Osteocyte (in vitro differentiated cells): ENCODE measurements at regions not wholly inside any gene's neighbourhood (a gene's known extent, or its start where the extent isn't known, plus 50 kb on each side); places are given as distances from the start of the nearest gene placed in this dataset.
A peak's percentile ranks its signal among the peaks of the same experiment; 100 is the strongest.
"Not testable (repeated sequence)": the region's sequence is repeated elsewhere in the genome, so short reads cannot be mapped to it uniquely, and the experiment has no call there.

Source experiments
- DNase-seq: peaks from one replicate; pipeline ENCODE4 v3.0.0; 2021; ENCODE audit warnings: mixed read lengths; ENCODE audit not compliant: unreplicated experiment; ENCODE audit errors: extremely low spot score
- H3K27ac Mint-ChIP-seq: one replicate; pipeline ENCODE4 v1.8.0; 2021; ENCODE audit warnings: mild to moderate bottlenecking, mixed read lengths; ENCODE audit not compliant: unreplicated experiment
- H3K27me3 Mint-ChIP-seq: one replicate; pipeline ENCODE4 v1.8.0; 2021; ENCODE audit warnings: mixed read lengths; ENCODE audit not compliant: unreplicated experiment
- H3K36me3 Mint-ChIP-seq: one replicate; pipeline ENCODE4 v1.8.0; 2021; ENCODE audit warnings: mixed read lengths; ENCODE audit not compliant: unreplicated experiment
- H3K4me1 Mint-ChIP-seq: one replicate; pipeline ENCODE4 v1.8.0; 2021; ENCODE audit warnings: mixed read lengths; ENCODE audit not compliant: unreplicated experiment
- H3K4me3 Mint-ChIP-seq: one replicate; pipeline ENCODE4 v1.8.0; 2021; ENCODE audit warnings: mild to moderate bottlenecking, moderate library complexity, mixed read lengths; ENCODE audit not compliant: unreplicated experiment
- H3K9me3 Mint-ChIP-seq: one replicate; pipeline ENCODE4 v1.8.0; 2021; ENCODE audit warnings: mixed read lengths; ENCODE audit not compliant: unreplicated experiment
- TF ChIP-seq, protein P1 (sequence below): fragments of 200-600 bp; sonication (generic); IDR thresholded peaks from 2 replicates; pipeline ENCODE4 v1.5.0; 2021; ENCODE audit warnings: antibody characterized with exemption, mild to moderate bottlenecking, moderate library complexity

DNA sequence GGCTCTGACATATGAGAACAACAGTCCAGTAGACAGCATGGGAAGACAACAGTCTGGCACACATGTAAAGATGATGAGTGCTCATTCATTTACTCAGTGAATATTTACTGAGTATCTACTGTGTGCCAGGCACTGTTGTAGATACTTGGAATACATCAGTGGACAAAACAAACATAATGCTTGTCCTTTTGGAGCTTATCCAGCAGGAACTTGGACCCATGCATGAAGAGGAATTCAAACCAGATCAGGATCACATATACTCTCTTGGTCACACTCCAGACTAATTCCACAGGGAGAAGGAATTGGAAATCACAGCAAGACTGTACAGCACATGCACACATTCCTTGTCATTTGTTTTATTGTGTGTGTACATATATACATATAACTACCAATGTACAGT lies 217.6 kb upstream of the TTC29 start:
- no peaks in the 10 kb centered on the region for H3K9me3 Mint-ChIP-seq
- no peak for DNase-seq
- H3K27ac Mint-ChIP-seq = no peak overlapping the region
- no peaks in the 10 kb centered on the region for H3K27me3 Mint-ChIP-seq
- H3K4me1 Mint-ChIP-seq = peaks cover 43% of the 10 kb centered on the region
- no peaks in the 10 kb centered on the region for H3K36me3 Mint-ChIP-seq
- TF ChIP-seq, protein P1, sequence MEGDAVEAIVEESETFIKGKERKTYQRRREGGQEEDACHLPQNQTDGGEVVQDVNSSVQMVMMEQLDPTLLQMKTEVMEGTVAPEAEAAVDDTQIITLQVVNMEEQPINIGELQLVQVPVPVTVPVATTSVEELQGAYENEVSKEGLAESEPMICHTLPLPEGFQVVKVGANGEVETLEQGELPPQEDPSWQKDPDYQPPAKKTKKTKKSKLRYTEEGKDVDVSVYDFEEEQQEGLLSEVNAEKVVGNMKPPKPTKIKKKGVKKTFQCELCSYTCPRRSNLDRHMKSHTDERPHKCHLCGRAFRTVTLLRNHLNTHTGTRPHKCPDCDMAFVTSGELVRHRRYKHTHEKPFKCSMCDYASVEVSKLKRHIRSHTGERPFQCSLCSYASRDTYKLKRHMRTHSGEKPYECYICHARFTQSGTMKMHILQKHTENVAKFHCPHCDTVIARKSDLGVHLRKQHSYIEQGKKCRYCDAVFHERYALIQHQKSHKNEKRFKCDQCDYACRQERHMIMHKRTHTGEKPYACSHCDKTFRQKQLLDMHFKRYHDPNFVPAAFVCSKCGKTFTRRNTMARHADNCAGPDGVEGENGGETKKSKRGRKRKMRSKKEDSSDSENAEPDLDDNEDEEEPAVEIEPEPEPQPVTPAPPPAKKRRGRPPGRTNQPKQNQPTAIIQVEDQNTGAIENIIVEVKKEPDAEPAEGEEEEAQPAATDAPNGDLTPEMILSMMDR = no peak
- no peak overlapping the region for H3K4me3 Mint-ChIP-seq

DNA sequence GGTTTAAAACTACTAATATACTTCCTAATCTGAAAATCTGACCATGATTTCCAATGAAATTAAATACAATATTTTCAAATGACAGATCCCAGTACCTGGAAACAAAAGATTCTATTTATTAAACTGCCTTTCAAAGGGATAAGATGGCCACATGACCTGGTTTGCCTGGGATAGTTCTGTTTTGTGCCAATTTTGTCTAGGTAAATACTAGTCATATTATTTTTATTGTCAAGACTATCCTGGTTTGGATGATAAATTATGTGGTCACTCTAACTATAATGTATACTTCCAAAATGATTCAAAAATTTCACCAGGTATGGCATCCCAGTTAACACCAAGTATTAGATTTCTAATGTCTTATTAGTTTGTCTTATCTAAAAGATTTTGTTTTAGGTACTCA lies 222.5 kb upstream of the TTC29 start:
- H3K4me3 Mint-ChIP-seq, H3K27me3 Mint-ChIP-seq, DNase-seq, H3K9me3 Mint-ChIP-seq, H3K36me3 Mint-ChIP-seq, H3K27ac Mint-ChIP-seq: not testable (repeated sequence)
- peaks cover 26% of the 10 kb centered on the region for H3K4me1 Mint-ChIP-seq

DNA sequence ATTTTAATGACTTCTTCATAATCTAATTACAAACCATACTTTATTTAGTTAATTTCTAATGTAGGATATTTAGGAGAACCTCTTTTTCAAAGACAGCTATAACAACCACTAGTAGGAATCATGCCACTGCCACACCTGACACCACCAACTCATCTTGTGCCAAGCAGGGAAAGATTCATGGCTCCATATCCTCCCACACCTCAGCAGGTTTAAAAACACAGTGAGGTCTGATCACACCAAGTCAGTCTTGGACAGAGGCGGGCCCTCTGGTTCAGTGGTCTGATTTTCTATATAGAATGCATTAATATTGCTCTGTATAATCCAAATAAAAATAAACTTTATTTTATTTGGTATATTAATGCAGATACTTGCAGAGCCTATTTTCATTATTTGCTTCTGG lies 227.7 kb upstream of the TTC29 start:
- DNase-seq = no peak
- no peak overlapping the region for H3K4me3 Mint-ChIP-seq
- H3K36me3 Mint-ChIP-seq = no peaks in the 10 kb centered on the region
- H3K27me3 Mint-ChIP-seq = no peaks in the 10 kb centered on the region
- TF ChIP-seq, protein P1 = no peak
- peaks cover 49% of the 10 kb centered on the region for H3K4me1 Mint-ChIP-seq
- no peak overlapping the region for H3K27ac Mint-ChIP-seq
- no peaks in the 10 kb centered on the region for H3K9me3 Mint-ChIP-seq

DNA sequence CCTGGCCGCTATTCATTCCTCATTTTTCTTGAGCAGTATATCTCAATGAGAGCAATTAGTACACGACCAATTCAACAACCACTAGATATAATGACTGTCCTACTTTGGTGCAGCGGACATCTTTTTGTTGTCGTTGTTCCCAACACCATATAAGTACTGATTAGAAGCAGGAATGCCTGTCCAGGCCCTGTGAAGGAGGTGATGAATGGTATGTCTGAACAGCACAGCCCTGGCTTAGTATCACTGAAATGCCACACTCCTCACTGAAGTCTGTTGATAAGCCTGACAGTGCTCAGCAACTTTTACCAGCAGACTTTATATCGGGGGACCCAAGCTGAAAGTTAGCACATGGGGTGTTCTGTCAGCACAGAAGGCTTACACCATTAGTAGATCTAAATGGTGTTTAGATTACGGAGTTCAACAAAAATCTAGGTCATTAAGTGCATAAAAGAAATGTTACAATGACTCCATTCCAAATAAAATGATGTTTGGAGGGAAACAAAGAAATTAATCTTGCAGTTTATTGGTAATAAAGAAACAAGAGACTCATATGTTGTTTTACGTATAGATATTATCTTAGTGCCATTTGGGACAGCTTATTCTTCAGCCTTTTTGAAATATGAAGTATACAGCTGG lies 228.3 kb upstream of the TTC29 start:
- H3K4me3 Mint-ChIP-seq = no peak overlapping the region
- H3K27me3 Mint-ChIP-seq = no peaks in the 10 kb centered on the region
- DNase-seq = no peak
- no peak overlapping the region for H3K27ac Mint-ChIP-seq
- peaks cover 46% of the 10 kb centered on the region for H3K4me1 Mint-ChIP-seq
- TF ChIP-seq, protein P1 = no peak
- H3K36me3 Mint-ChIP-seq = no peaks in the 10 kb centered on the region
- no peaks in the 10 kb centered on the region for H3K9me3 Mint-ChIP-seq

DNA sequence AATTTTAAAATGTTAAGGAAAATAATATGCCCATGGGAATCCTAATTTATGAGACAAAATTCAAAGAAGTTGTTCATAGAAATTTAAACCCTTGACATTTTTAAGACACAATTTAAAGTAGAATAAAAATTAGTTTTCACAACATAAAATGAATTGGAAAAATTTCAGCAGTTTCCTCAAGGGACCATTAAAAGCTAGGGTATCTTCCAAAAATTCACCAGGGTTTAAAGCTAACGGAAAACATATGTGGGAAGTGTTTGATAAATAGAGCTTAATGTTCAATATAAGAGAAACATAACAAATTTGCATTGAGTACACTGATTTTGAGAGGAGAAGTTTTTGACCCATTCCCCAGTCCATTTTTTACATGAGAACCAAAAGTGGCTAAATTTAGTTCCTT lies 228.9 kb upstream of the TTC29 start:
- Mint-ChIP-seq H3K27ac (peak overlapping the region; percentile 41), H3K9me3 (no peaks in the 10 kb centered on the region)
- DNase-seq = no peak

More for the DNA sequence above, 228.9 kb upstream of the TTC29 start:
- Mint-ChIP-seq H3K27me3 (no peaks in the 10 kb centered on the region), H3K4me3 (no peak overlapping the region), H3K4me1 (peaks cover 41% of the 10 kb centered on the region), H3K36me3 (no peaks in the 10 kb centered on the region)
- TF ChIP-seq, protein P1 = no peak
